Activated CD4-positive, alpha-beta T cell treated with anti-CD3 and anti-CD28 coated beads, Interleukin-2, Interleukin-6, amounts not matched to agents 100 ng/mL and 50 ng/mL, durations not matched to agents 16 hours and 8 hours (primary cell): ENCODE measurements at regions not wholly inside any gene's neighbourhood (a gene's known extent, or its start where the extent isn't known, plus 50 kb on each side); places are given as distances from the start of the nearest gene placed in this dataset.

Experiments used
- DNase-seq: peaks from one replicate; pipeline ENCODE4 v3.0.0-alpha.2; 2020

- DNase-seq: no peak
These were observed 57.5 kb upstream of the FAM47C start for GRCh38 chrX:36950495-36951253.

- DNase-seq: no peak
These were observed 50.5 kb upstream of the FAM47C start for GRCh38 chrX:36957425-36958328.
